GM20000 (cell line): ENCODE measurements at regions not wholly inside any gene's neighbourhood (a gene's known extent, or its start where the extent isn't known, plus 50 kb on each side); places are given as distances from the start of the nearest gene placed in this dataset.

ENCODE experiments used
- DNase-seq: peaks from one replicate; pipeline ENCODE4 v3.0.0; 2012; ENCODE audit warnings: low spot score
- TF ChIP-seq, protein P1 (sequence below): IDR thresholded peaks from 2 replicates; pipeline ENCODE4 v1.5.1; 2012; ENCODE audit warnings: mild to moderate bottlenecking, control low read depth; ENCODE audit errors: extremely low read depth, missing control alignments

DNA sequence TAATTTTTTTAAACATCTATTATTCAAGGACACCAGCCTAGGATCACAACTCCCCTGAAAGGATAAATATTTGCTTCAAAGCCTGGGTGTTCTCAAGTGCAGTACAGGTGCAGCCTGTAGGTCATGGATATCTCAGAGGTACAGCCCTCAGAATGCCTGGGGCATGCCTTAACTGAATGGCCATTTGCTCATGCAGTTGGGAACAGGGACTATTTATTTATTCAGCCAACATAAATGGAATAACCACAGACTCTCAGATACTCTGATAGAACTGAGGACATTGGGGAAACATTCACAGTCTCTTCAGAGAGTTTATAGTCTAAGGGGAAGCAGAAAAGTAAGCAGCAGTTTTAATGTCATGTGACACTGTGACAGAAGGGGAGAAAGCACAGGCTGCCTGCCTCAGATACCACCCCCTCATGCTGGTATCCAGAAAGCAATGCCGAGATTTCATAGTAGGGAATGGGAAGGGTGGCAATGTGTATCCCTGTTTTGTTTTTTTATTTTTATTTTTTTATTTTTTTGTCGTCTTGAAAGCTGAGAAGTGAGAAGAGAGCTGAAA is 112.6 kb downstream of the MACIR start:
- TF ChIP-seq, protein P1, sequence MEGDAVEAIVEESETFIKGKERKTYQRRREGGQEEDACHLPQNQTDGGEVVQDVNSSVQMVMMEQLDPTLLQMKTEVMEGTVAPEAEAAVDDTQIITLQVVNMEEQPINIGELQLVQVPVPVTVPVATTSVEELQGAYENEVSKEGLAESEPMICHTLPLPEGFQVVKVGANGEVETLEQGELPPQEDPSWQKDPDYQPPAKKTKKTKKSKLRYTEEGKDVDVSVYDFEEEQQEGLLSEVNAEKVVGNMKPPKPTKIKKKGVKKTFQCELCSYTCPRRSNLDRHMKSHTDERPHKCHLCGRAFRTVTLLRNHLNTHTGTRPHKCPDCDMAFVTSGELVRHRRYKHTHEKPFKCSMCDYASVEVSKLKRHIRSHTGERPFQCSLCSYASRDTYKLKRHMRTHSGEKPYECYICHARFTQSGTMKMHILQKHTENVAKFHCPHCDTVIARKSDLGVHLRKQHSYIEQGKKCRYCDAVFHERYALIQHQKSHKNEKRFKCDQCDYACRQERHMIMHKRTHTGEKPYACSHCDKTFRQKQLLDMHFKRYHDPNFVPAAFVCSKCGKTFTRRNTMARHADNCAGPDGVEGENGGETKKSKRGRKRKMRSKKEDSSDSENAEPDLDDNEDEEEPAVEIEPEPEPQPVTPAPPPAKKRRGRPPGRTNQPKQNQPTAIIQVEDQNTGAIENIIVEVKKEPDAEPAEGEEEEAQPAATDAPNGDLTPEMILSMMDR: no peak
- DNase-seq: no peak

DNA sequence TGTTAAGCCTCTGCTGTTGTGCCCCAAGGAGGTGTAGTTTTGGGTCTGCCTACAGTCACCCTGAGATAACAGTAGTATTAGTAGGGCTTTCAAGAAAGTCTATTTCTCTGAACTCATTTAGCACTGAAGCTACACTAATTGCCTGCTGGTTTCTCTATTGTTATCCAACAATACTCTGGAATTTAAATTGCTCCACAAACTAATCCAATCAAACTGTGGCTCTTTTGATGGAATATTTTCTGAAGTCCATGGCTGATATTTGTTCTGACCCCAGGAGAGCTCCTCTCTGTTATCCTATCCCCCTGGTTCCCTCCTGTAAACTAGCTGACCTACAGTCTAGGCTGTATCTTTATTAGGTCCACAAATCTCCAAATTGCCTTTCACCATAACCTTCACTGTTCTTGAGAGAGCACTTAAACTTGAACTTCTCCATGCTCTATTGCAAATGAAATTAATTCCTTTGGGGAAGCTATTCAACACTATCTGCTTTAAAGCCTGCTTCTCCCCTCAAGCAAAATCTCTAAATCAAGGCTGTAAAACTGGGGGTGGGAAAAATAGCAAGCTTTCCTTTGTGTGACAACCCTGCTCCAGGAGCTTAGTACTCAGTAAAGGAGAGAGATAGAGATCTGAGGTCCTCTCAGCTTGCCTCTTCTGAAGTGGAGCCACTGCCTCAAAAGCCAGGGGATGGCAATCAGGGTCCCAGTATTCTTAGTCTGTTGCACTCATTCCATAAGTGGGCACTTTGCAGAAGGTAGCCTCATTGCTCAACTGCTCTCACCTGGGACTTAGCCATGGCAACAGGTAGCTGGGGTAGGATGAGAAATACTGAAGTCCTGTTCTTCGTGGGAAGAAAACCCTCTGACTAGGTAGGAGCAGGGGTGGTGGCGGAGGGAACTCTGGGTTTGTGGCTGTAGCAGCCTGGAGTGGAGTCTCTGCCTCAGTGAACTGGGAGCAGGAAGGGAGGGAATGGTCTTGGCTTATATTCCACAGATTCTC is 110.9 kb downstream of the MACIR start:
- TF ChIP-seq, protein P1: no peak
- no peak for DNase-seq

DNA sequence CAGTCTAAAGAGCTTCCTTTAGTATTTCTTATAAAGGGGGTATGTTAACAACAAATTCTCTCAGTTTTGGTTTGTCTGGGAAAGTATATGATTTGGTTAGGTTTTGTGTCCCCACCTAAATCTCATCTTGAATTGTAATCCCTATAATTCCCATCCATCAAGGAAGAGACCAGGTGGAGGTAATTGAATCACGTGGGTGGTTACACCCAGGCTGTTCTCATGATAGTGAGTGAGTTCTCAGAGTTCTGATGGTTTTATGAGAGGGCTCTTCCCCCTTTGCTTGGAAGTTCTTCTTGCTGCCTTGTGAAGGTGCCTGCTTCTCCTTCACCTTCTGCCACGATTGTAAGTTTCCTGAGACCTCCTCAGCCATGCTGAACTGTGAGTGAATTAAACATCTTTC is 109.1 kb downstream of the MACIR start:
- no peak for DNase-seq
- TF ChIP-seq, protein P1: no peak

GRCh38 chr5:103366918-103367549 is 108.5 kb downstream of the MACIR start:
- TF ChIP-seq, protein P1: no peak

GRCh38 chr5:103364074-103364473 is 105.5 kb downstream of the MACIR start:
- no peak for DNase-seq
- TF ChIP-seq, protein P1: no peak

More at GRCh38 chr5:103366918-103367549, 108.5 kb downstream of the MACIR start:
- DNase-seq: no peak

- DNase-seq: no peak
- TF ChIP-seq, protein P1: no peak
These were observed 103.6 kb downstream of the MACIR start for GRCh38 chr5:103362211-103362610.

GRCh38 chr5:103360475-103360874 is 101.9 kb downstream of the MACIR start:
- DNase-seq: no peak
- TF ChIP-seq, protein P1: no peak
